ENCODE measurements at regions not wholly inside any gene's neighbourhood (a gene's known extent, or its start where the extent isn't known, plus 50 kb on each side); places are given as distances from the start of the nearest gene placed in this dataset.
"Not testable (repeated sequence)": the region's sequence is repeated elsewhere in the genome, so short reads cannot be mapped to it uniquely, and the experiment has no call there.

DNA sequence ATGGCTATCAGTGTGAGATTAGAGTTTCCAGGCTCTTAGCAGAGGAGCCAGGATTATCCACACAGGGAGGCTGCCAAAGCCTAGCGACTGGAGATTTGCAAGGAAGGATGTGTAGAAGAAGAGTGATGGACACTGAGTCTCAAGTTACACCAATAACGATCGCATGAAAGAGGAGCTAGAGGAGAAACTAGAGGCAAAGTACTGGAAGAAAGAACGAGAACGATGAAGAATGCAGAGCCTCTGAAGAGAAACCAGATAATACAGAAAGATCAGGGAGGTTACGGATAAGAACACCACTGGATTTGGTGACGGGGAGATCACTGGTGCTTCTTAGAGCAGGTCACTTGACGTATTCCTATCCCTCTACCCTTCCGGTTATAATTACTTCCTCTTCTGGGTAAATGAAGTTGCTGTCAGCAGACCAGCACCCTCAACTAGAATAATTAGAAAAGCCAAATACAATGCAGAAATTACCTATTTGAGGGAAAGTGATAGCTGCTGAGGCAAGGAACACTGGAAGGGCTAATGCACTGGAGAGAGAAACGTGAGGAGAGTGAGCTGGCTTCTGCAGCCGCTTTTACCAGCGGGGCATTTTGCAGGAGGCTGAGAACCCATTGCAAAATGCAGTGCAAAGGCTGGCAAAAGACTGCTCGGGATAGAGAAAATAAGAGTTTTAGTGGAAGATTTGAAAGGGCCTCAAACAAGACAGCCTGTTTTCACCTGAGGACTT is 93.1 kb upstream of the HIF1A start:
- ATAC-seq (replicated peaks), result no peak
- Mint-ChIP-seq H3K27me3 (no peaks in the 10 kb centered on the region), H3K9me3 (no peaks in the 10 kb centered on the region), H3K27ac (no peak overlapping the region), H3K36me3 (ENCODE audit: low read depth) (no peaks in the 10 kb centered on the region), H3K4me1 (peaks cover 13% of the 10 kb centered on the region), H3K4me3 (no peak overlapping the region)

DNA sequence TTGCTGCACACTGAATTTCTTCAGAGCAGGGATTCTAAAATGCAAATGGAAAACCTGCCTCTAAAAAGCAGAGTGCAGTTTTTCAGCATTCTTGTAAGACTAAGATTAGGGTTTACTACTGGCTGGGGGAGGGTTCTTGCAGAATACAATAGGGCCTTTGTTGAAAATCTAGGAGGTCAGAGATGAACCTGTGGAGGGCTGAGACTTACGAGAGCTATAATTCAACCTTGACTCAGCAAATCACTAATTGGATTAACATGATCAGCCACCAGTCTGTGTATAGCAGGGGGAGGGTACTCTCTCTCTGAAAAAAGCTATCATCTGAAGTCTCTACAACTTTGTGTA is 92.6 kb upstream of the HIF1A start:
- Mint-ChIP-seq H3K4me3 (no peak overlapping the region), H3K27ac (no peak overlapping the region), H3K27me3 (no peaks in the 10 kb centered on the region), H3K36me3 (ENCODE audit: low read depth) (no peaks in the 10 kb centered on the region), H3K4me1 (peaks cover 13% of the 10 kb centered on the region), H3K9me3 (no peaks in the 10 kb centered on the region)
- no peak for ATAC-seq (replicated peaks)

DNA sequence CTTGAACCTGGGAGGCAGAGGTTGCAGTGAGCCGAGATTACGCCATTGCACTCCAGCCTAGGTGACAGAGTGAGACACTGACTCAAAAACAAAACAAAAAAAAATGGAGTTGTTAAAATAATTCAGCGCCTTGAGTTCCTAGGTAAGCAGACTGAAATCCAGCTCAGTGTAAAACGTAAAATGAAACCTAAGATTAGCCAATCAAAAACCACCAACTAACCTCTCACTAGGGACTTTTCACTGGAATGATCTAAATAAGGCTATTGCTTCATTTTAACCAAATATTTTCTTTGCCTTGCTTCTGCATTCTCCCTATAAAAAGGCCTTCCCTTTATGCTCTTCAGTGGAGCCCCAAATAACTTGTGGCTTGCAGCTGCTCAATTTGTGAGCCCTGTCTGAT is 91.6 kb upstream of the HIF1A start:
- Mint-ChIP-seq H3K27me3 (no peaks in the 10 kb centered on the region), H3K9me3 (no peaks in the 10 kb centered on the region), H3K27ac (no peak overlapping the region), H3K36me3 (ENCODE audit: low read depth) (no peaks in the 10 kb centered on the region), H3K4me3 (no peak overlapping the region), H3K4me1 (peaks cover 5% of the 10 kb centered on the region)
- ATAC-seq (replicated peaks), result no peak

DNA sequence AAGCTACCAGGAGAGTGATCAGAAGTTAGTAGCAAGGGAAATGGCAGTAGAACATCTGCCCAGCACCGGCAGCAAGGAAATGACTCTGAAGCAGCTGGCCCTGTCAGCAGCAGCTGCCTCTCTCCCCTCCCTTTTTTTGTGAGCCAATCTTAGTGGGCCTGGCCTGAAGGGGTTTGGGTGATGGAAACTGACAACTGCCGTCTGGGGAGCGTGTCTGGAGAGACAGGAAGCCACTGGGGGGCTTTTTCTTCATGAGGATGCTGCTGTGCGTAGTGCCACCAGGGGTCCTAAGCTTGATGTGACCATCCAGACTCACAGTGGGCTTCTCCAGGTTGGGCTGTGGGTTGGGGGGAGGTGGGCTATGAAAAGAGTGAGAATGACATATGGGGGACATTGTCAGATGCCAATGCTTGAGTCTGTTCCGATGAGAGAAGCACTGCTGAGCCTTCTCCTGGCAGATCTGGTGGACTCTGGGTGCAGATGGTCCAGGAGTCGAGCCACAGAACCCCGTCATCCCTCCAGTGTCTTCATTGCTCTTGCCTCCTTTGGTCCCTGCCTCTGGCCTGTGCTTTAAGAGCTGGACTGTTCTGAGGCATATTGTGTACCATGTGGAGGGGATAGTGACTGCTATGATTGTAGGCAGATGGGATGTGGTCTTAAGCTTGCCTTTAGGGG is 87.6 kb upstream of the HIF1A start:
- peaks cover 5% of the 10 kb centered on the region for H3K4me1 Mint-ChIP-seq

DNA sequence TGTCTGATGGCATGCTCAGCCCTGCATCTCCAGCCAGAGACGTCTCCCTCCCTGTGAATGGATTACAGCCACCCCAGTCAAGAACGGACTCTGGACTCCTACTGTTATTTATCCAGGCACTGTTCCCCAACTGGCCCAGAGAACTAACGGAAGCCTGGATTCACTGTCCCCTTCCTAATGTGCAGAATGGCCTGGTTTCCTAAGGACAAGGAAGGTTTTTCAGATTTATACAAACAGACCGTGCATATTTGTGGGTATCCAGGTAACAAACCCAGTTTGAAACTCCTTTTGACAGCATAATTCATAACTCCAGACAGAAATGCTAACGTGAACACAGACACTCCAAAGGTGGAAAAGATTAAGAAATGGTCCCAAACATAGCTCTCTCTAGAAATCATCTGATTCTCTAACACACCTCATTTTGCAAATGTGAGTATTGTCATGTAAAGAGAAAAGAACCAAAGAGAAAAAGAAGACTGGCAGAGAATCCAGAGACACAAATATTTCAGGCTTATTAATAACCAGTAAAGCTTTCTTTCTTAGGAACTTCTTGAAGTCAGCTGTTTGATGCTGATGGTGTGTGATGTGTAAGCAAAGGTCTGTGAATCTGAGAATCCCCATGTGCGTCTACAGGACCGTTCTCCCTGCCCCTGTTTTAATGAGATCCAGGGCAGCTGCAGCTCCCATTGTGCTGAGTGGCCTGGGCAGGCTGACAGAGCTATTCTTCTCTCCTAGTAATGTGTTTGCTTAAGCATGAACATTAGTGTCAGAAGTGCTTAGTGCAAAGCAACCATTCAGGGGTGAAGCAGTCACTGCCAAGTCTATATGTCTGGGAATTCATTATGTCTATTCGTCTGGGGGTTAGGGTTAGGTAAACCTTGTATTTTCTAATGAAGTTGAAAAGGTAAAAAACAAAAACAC is 86.8 kb upstream of the HIF1A start:
- H3K4me1 Mint-ChIP-seq, result peaks cover 5% of the 10 kb centered on the region
- no peak overlapping the region for H3K4me3 Mint-ChIP-seq
- H3K36me3 Mint-ChIP-seq (ENCODE audit: low read depth), result no peaks in the 10 kb centered on the region
- ATAC-seq (replicated peaks), result no peak
- H3K27ac Mint-ChIP-seq, result no peak overlapping the region
- no peaks in the 10 kb centered on the region for H3K9me3 Mint-ChIP-seq
- no peaks in the 10 kb centered on the region for H3K27me3 Mint-ChIP-seq

More for the DNA sequence above, 87.6 kb upstream of the HIF1A start:
- Mint-ChIP-seq H3K27me3 (no peaks in the 10 kb centered on the region), H3K36me3 (ENCODE audit: low read depth) (no peaks in the 10 kb centered on the region), H3K4me3 (no peak overlapping the region), H3K27ac (no peak overlapping the region), H3K9me3 (no peaks in the 10 kb centered on the region)
- no peak for ATAC-seq (replicated peaks)

DNA sequence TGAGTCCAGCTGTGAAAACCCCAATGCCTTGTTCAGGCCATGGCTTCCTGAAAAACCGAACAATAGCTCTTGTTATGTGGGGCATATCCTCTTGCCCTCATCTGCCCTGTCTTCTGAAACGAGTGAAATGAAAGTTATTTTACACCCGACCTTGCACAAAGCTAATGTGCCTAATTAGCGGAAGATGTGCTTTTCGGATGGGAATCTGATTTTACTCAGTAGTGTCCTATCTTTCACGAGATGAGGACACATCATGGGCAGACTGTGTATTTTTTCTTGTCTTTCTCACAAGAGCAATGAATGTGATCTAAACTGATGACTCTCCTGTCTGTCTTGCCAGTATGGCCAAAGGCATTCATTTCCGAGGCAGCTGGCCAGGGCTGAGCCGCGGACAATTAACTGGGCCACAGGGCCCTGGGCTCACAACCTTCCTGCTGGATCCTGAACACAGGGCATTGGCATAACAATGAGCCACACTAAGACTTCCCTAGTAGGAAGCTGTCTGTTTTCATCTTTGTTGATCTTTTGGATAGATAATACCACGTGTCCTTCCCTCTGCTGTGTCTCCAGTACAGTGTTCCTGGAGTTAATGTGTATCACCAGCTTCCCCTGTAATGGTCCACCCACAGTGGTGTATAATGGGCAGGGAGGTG is 86.0 kb upstream of the HIF1A start:
- ATAC-seq (replicated peaks), result no peak
- no peak overlapping the region for H3K4me3 Mint-ChIP-seq
- H3K4me1 Mint-ChIP-seq, result peaks cover 5% of the 10 kb centered on the region
- no peaks in the 10 kb centered on the region for H3K36me3 Mint-ChIP-seq (ENCODE audit: low read depth)
- no peak overlapping the region for H3K27ac Mint-ChIP-seq
- no peaks in the 10 kb centered on the region for H3K27me3 Mint-ChIP-seq
- no peaks in the 10 kb centered on the region for H3K9me3 Mint-ChIP-seq

DNA sequence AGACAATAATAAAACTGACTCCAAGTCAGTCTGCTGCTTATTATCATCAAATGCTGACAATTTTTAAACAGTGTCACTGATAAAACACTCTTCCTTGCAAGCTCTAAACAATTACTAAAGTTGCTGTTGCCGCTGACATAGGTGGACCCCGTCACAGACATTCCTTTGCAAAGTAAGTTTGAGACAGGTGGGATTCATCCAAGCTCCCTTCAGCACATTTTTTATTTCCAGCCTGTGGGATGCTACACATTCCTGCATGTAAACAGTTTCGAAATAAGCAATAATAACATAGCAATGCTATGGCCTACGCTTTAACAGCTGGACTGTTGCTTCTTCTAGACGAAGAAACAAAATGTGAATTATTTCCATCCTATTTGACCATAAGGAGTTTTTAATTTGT is 85.4 kb upstream of the HIF1A start:
- Mint-ChIP-seq H3K4me1 (peaks cover 5% of the 10 kb centered on the region), H3K27ac (no peak overlapping the region)

DNA sequence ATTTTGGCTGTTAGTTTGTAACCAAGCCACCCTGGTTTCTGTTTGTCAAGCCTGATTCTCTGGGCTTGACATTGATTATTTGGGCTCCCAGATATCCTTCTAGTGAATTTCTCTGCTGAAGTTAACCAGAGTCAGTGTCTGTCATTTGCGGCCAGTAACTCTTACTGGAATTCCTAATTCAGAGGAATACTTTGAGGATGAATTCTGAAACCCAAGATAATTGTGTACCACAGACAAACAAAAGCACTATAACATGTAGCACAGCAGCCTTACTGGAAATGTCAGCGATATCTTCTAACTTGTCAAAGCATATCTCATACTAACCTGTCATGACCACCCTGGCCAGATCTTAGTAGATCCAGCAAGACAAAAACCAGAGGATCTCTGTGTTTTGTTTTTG is 84.4 kb upstream of the HIF1A start:
- Mint-ChIP-seq H3K27ac (no peak overlapping the region), H3K36me3 (ENCODE audit: low read depth) (no peaks in the 10 kb centered on the region), H3K9me3 (no peaks in the 10 kb centered on the region), H3K27me3 (no peaks in the 10 kb centered on the region), H3K4me3 (no peak overlapping the region), H3K4me1 (peaks cover 5% of the 10 kb centered on the region)
- ATAC-seq (replicated peaks), result no peak

More for the DNA sequence above, 85.4 kb upstream of the HIF1A start:
- Mint-ChIP-seq H3K27me3 (no peaks in the 10 kb centered on the region), H3K36me3 (ENCODE audit: low read depth) (no peaks in the 10 kb centered on the region), H3K4me3 (no peak overlapping the region), H3K9me3 (no peaks in the 10 kb centered on the region)
- no peak for ATAC-seq (replicated peaks)

DNA sequence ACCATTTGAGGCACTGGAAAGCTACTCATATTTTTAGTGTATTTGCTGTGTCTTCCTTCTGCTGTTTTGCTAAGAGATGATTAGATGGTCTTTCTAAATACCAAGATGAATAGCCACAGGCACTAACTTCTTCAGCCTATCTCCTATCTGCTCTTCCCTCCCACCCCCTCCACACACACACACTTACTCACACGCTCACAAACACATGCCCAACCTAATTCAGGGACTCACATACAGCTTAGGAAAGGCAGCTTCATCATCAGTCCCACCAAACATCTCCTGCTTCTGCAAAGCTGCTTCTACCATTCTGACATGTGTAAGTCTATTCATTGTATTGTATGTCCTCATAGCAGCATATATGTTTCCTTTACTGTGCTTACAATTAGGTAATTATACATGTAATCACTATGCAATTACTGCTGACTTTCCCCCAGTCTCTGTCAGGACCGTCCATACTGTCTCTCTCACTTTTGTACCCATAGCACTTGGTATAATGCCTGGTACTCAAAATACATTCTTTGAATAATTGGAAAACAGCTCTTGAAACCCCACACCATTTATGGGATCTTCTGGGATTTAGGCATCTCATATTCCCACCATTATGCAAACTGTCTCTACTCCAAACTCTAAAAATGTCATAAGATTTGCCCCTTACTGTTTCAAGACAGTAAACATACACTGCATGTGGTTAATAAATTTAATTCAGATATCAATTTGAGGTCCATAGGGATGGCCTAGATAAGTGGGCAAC is 83.3 kb upstream of the HIF1A start:
- H3K4me3 Mint-ChIP-seq, result no peak overlapping the region
- H3K9me3 Mint-ChIP-seq, result no peaks in the 10 kb centered on the region
- no peaks in the 10 kb centered on the region for H3K27me3 Mint-ChIP-seq
- no peak for ATAC-seq (replicated peaks)
- no peak overlapping the region for H3K27ac Mint-ChIP-seq
- H3K4me1 Mint-ChIP-seq, result peaks cover 5% of the 10 kb centered on the region
- H3K36me3 Mint-ChIP-seq (ENCODE audit: low read depth), result no peaks in the 10 kb centered on the region

DNA sequence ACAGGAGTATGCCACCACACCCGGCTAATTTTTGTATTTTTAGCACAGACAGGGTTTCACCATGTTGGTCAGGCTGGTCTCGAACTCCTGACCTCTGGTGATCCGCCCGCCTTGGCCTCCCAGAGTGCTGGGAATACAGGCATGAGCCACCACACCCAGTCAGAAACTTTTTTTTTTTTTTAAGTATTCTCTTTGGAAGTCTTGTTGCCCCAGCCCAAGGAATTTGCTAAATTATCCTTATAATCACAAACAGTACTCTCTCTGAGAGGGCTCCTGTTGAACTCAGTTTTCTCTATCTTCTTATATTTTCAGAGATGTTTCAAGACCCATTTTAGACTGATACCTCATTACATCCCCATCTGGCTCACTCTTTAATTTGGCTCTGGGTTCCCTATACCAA is 82.3 kb upstream of the HIF1A start:
- H3K27me3 Mint-ChIP-seq; H3K36me3 Mint-ChIP-seq (ENCODE audit: low read depth); H3K27ac Mint-ChIP-seq; H3K9me3 Mint-ChIP-seq; H3K4me1 Mint-ChIP-seq; H3K4me3 Mint-ChIP-seq; ATAC-seq (replicated peaks): not testable (repeated sequence)

DNA sequence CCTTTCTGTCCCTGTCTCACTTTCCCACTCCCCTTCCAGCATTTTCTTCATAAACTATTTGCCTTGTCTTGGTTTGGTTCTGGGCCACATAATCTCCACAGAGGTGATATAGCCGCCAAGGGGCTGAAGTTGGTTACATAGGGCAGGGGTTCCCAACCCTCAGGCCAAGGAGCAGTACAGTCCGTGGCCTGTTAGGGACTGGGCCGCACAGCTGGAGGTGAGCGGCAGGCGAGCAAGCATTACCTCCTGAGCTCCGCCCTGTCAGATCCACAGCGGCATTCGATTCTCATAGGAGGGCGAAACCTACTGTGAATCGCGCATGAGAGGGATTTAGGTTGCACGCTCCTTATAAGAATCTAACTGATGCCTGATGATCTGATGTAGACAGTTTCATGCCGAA is 80.6 kb upstream of the HIF1A start:
- no peaks in the 10 kb centered on the region for H3K36me3 Mint-ChIP-seq (ENCODE audit: low read depth)
- H3K4me3 Mint-ChIP-seq, result no peak overlapping the region
- no peaks in the 10 kb centered on the region for H3K9me3 Mint-ChIP-seq
- H3K27ac Mint-ChIP-seq, result no peak overlapping the region
- H3K4me1 Mint-ChIP-seq, result peaks cover 9% of the 10 kb centered on the region
- no peak for ATAC-seq (replicated peaks)
- no peaks in the 10 kb centered on the region for H3K27me3 Mint-ChIP-seq

DNA sequence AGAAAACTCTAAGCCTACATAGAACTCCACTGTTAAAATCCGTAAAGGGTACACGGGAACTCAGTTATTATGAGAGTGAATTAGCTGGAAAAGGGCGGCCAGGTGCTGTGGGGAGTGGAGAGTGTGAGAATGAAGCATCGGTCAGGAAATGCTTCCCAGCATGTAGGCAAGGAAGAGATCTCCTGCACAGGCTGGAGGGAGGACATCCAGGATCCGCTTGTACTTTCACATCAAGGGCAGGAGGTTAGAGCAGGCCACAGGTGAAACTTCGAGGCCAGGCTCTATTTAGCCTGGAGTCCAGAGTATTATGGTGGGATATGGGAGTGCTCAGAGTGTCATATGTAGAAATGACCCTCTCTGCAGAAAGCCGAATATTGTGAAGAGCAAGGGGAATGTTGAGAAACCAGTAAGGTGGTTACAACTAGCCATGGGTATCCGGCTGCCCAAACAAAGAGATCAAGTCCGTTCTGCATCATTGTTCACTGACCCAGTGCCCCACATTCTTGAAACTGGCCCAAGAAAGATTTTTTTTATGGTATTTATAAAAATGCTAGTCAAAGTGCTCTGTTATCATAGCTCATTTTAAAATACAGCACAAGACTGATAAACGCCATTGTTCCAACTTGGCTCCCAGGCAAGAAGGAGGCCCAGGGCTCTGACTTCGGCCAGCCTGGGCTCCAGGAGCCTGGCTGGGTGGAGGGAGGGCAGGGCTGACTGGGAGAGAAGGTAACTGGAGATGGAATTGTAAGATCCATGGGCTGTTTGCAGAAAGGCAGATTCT is 79.4 kb upstream of the HIF1A start:
- peaks cover 19% of the 10 kb centered on the region for H3K4me1 Mint-ChIP-seq

DNA sequence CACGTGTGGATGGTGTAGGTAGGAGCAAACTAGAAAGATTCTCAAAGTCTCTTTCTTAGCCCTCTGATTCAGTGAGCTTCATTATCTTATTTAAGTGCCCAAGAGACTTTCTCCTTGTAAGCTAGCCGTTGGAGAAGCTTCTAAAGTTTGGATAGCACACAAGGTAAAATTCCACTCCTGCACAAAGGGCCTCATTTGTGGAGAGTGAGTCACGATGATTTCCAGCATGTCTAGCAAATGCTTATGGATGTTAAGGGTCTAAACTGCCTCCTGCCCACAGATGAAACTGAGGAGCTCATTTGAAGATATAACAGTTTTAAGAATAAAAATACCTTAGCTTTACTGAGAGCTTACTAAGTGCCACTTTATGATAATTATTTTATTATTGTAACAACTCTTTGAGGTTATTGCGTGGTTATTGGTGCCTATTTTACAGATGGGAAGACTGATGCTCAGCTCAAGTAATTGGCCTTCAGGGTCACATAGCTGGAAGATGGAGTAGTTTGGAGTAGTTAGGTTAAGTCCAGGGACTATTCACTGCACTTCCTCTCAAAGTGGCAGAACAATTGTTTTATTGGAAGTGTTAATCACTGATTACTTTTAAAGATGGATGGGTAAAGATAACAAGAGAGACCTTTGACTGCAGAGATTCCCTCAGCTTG is 78.7 kb upstream of the HIF1A start:
- Mint-ChIP-seq H3K4me1 (peaks cover 23% of the 10 kb centered on the region), H3K27ac (no peak overlapping the region), H3K36me3 (ENCODE audit: low read depth) (no peaks in the 10 kb centered on the region), H3K27me3 (no peaks in the 10 kb centered on the region), H3K4me3 (no peak overlapping the region), H3K9me3 (no peaks in the 10 kb centered on the region)
- ATAC-seq (replicated peaks), result no peak

More for the DNA sequence above, 79.4 kb upstream of the HIF1A start:
- Mint-ChIP-seq H3K36me3 (ENCODE audit: low read depth) (no peaks in the 10 kb centered on the region), H3K27me3 (no peaks in the 10 kb centered on the region), H3K27ac (no peak overlapping the region), H3K4me3 (no peak overlapping the region), H3K9me3 (no peaks in the 10 kb centered on the region)
- ATAC-seq (replicated peaks), result no peak

All from activated T-helper 17 cell treated with anti-CD3 and anti-CD28 coated beads, Interleukin-2, amount 50 U/mL, for 72 hours (primary cell).